AG04449 (cell line): ENCODE measurements at regions not wholly inside any gene's neighbourhood (a gene's known extent, or its start where the extent isn't known, plus 50 kb on each side); places are given as distances from the start of the nearest gene placed in this dataset.

Experiments
- CTCF ChIA-PET: fragments of 350-600 bp; formaldehyde crosslinking; extraction: SDS; loops from one replicate; lab custom pipeline; 2021; ENCODE audit warnings: antibody characterized with exemption; lab: Yijun Ruan, JAX
- POLR2A ChIA-PET: fragments of 400-600, 350-600 bp; formaldehyde crosslinking; extraction: SDS; loops from one replicate; lab custom pipeline; 2020; ENCODE audit warnings: antibody characterized with exemption, inconsistent platforms; lab: Yijun Ruan, JAX
- DNase-seq: peaks from one replicate; pipeline ENCODE4 v3.0.0-alpha.2; 2010; ENCODE audit warnings: low read depth, low spot score
- H3K4me3 ChIP-seq: 2 replicates; pipeline ENCODE4 v1.5.1; 2011; ENCODE audit warnings: low read depth, mild to moderate bottlenecking, control low read depth, low read length
- TF ChIP-seq, protein P1 (sequence below): IDR thresholded peaks from one replicate; pipeline ENCODE4 v1.5.1; 2011; ENCODE audit warnings: mild to moderate bottlenecking, moderate library complexity, low read length, control low read depth, inconsistent platforms; ENCODE audit not compliant: insufficient read depth; ENCODE audit errors: missing control alignments

- no peak for DNase-seq
- TF ChIP-seq, protein P1, sequence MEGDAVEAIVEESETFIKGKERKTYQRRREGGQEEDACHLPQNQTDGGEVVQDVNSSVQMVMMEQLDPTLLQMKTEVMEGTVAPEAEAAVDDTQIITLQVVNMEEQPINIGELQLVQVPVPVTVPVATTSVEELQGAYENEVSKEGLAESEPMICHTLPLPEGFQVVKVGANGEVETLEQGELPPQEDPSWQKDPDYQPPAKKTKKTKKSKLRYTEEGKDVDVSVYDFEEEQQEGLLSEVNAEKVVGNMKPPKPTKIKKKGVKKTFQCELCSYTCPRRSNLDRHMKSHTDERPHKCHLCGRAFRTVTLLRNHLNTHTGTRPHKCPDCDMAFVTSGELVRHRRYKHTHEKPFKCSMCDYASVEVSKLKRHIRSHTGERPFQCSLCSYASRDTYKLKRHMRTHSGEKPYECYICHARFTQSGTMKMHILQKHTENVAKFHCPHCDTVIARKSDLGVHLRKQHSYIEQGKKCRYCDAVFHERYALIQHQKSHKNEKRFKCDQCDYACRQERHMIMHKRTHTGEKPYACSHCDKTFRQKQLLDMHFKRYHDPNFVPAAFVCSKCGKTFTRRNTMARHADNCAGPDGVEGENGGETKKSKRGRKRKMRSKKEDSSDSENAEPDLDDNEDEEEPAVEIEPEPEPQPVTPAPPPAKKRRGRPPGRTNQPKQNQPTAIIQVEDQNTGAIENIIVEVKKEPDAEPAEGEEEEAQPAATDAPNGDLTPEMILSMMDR = no peak
- no peak overlapping the region for H3K4me3 ChIP-seq
- CTCF ChIA-PET = no interaction called here
- POLR2A ChIA-PET = no interaction called here
Measured at GRCh38 chr3:164278550-164278949, 799.7 kb downstream of the SI start.

- ChIA-PET CTCF (no interaction called here), POLR2A (no interaction called here)
- TF ChIP-seq, protein P1 = no peak
- H3K4me3 ChIP-seq = no peak overlapping the region
- no peak for DNase-seq
Measured at GRCh38 chr3:164267053-164267452, 811.2 kb downstream of the SI start.

DNA sequence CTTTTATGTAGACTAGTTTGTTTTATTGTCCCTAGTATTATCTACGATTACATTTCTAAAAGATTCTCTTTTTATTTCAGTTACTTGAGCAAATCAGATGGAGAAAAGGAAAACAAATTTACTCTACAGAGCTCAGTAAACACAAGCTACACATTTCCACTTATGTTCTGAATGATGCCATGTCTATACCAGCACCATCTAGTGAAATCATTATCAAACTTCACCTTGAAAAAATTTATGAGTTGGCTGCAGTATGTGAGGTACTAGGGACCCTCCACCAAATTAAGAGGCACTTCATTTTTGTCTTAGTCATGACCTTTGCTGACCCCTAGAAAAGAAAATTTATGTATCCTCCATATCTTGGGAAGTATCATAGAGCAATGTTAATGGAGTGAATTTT lies 827.4 kb downstream of the SI start:
- ChIA-PET POLR2A (no interaction called here), CTCF (no interaction called here)
- TF ChIP-seq, protein P1 = no peak
- H3K4me3 ChIP-seq = no peak overlapping the region
- no peak for DNase-seq

DNA sequence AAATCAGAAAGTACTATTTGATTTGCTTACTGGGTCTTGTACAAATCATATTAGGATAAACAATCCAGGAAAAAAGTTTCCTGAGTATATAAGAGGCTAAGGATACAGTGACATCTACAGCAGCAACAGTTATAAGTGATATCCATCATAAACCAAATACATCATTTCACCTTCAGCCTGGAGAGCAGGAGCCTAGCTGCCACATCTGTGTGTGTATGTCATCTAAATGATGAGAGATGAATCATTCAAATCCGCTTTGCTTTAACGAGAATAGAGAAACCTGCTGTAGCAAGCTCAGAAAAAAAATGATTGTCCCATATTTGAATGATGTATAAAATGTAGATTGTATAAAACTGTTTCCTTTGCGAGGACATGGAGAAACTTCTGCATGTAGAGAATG lies 841.4 kb downstream of the SI start:
- ChIA-PET CTCF (no interaction called here), POLR2A (no interaction called here)
- TF ChIP-seq, protein P1 = no peak
- DNase-seq = no peak
- no peak overlapping the region for H3K4me3 ChIP-seq

DNA sequence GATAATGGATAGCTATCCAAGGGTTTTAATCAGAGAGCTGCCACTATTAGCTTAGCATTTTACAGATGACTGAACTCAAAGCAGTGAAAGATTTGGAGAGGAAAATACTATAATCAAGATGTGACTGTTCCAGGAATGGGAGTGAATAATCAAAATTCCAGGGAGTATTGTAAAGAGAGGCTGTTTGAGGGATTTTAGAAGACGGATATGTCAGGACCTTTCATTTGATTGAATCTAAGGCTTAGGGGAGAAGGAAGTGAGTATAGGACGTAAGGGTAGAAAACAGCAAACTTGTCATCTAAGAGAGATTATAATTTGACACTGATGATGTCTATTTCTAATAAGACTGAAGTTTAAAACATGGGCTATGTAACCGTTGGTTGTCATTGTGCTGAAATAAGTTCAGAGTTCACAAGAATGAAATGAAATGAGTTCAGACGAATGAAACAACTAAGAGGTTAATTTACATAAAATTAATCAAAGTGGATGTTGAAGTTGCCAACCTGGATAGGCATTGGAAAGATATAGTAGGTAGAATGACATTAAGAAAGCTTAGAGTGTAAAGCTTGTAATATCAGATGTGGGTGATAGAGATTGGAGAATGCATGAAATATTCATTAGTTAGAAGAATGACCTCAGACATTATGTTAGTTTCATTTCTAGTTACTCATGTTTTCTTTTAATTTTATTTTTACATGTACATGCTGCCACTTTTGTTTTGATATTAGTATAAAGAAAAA lies 842.8 kb downstream of the SI start:
- H3K4me3 ChIP-seq = no peak overlapping the region
- POLR2A ChIA-PET = no interaction called here
- TF ChIP-seq, protein P1 = no peak
- CTCF ChIA-PET = no interaction called here
- DNase-seq = no peak

GRCh38 chr3:164233951-164234350 lies 844.3 kb downstream of the SI start:
- no peak for DNase-seq
- ChIA-PET CTCF (no interaction called here), POLR2A (no interaction called here)

More at GRCh38 chr3:164233951-164234350, 844.3 kb downstream of the SI start:
- no peak overlapping the region for H3K4me3 ChIP-seq
- TF ChIP-seq, protein P1 = no peak
